HEK293 (cell line): ENCODE measurements at regions not wholly inside any gene's neighbourhood (a gene's known extent, or its start where the extent isn't known, plus 50 kb on each side); places are given as distances from the start of the nearest gene placed in this dataset.

ENCODE experiments used
- CTCF ChIA-PET: fragments of 350-600 bp; formaldehyde crosslinking; extraction: SDS; loops from one replicate; lab custom pipeline; 2021; ENCODE audit warnings: antibody characterized with exemption; lab: Yijun Ruan, JAX
- POLR2A ChIA-PET: fragments of 300-600 bp; formaldehyde crosslinking; extraction: SDS; loops from one replicate; lab custom pipeline; 2020; ENCODE audit warnings: antibody characterized with exemption, inconsistent platforms; lab: Yijun Ruan, JAX
- H3K27ac ChIP-seq: fragments of 200-500 bp; sonication (Bioruptor generic); 2 replicates; pipeline ENCODE4 v1.5.1; 2014; ENCODE audit warnings: low read depth, low read length, control low read depth, inconsistent platforms; ENCODE audit errors: extremely low read depth
- H3K36me3 ChIP-seq, 2 experiments: fragments of 200-500 bp in 1 of 2; sonication (Bioruptor generic) in 1 of 2; 1 replicate in 1 of 2; 2 replicates in 1 of 2; pipeline ENCODE4 v1.5.1; 2014 to 2017; ENCODE audit warnings: inconsistent platforms in 2 of 2, low read length in 2 of 2; ENCODE audit not compliant: control insufficient read depth in 2 of 2, insufficient read depth in 1 of 2
- H3K4me1 ChIP-seq: fragments of 200-500 bp; sonication (Bioruptor generic); 2 replicates; pipeline ENCODE4 v1.5.1; 2014; ENCODE audit warnings: mild to moderate bottlenecking, low read length, inconsistent platforms; ENCODE audit not compliant: control insufficient read depth, insufficient read depth
- H3K4me3 ChIP-seq: 2 replicates; pipeline ENCODE4 v1.5.1; 2011; ENCODE audit warnings: low read depth, mild to moderate bottlenecking, control low read depth, low read length, moderate library complexity
- H3K9me3 ChIP-seq: fragments of 200-500 bp; sonication (Bioruptor generic); 2 replicates; pipeline ENCODE4 v1.5.1; 2014; ENCODE audit warnings: low read depth, low read length, inconsistent platforms; ENCODE audit not compliant: control insufficient read depth, insufficient read depth
- EGR2 ChIP-seq: fragments of 450-650 bp; formaldehyde crosslinking; IDR thresholded peaks from 2 replicates; pipeline ENCODE4 v1.5.1; 2016; ENCODE audit warnings: low read depth, missing biosample characterization, missing genetic modification characterization
- HOXA7 ChIP-seq: sonication (generic); formaldehyde crosslinking; IDR thresholded peaks from 2 replicates; pipeline ENCODE4 v1.8.1; 2022; ENCODE audit warnings: missing genetic modification reagents, borderline replicate concordance
- IKZF3 ChIP-seq: fragments of 450-650 bp; IDR thresholded peaks from 2 replicates; pipeline ENCODE4 v1.5.0; 2018; ENCODE audit warnings: missing biosample characterization, mild to moderate bottlenecking, missing genetic modification characterization, moderate library complexity
- INSM2 ChIP-seq: fragments of 450-650 bp; formaldehyde crosslinking; IDR thresholded peaks from 2 replicates; pipeline ENCODE4 v1.5.1; 2016; ENCODE audit warnings: missing biosample characterization, missing genetic modification characterization
- KLF1 ChIP-seq: fragments of 450-650 bp; formaldehyde crosslinking; IDR thresholded peaks from 2 replicates; pipeline ENCODE4 v1.5.1; 2016; ENCODE audit warnings: missing biosample characterization, missing genetic modification characterization
- KLF17 ChIP-seq: fragments of 450-650 bp; formaldehyde crosslinking; IDR thresholded peaks from 2 replicates; pipeline ENCODE4 v1.5.1; 2016; ENCODE audit warnings: missing biosample characterization, missing genetic modification characterization
- OVOL3 ChIP-seq: fragments of 450-650 bp; formaldehyde crosslinking; IDR thresholded peaks from 2 replicates; pipeline ENCODE4 v1.5.1; 2016; ENCODE audit warnings: missing biosample characterization, missing genetic modification characterization
- REPIN1 ChIP-seq: fragments of 450-650 bp; formaldehyde crosslinking; IDR thresholded peaks from 2 replicates; pipeline ENCODE4 v1.5.1; 2017; ENCODE audit warnings: missing biosample characterization, missing genetic modification characterization, low read depth
- REST ChIP-seq: fragments of 450-650 bp; formaldehyde crosslinking; IDR thresholded peaks from 2 replicates; pipeline ENCODE4 v1.5.1; 2016; ENCODE audit warnings: missing biosample characterization, missing genetic modification characterization
- SETDB1 ChIP-seq: IDR thresholded peaks from one replicate; pipeline ENCODE4 v1.6.1; 2017; ENCODE audit warnings: mild to moderate bottlenecking, low read length, moderate library complexity, mixed read lengths; ENCODE audit not compliant: insufficient read length
- TCF7L2 ChIP-seq: IDR thresholded peaks from 2 replicates; pipeline ENCODE4 v1.6.1; 2011; ENCODE audit warnings: low read depth, mild to moderate bottlenecking, inconsistent platforms, low read length, moderate library complexity, borderline replicate concordance
- ZBTB44 ChIP-seq: fragments of 450-650 bp; IDR thresholded peaks from 2 replicates; pipeline ENCODE4 v1.5.1; 2018; ENCODE audit warnings: missing biosample characterization, mild to moderate bottlenecking, missing genetic modification characterization
- ZBTB8A ChIP-seq: fragments of 450-650 bp; formaldehyde crosslinking; IDR thresholded peaks from 2 replicates; pipeline ENCODE4 v1.5.1; 2016; ENCODE audit warnings: missing biosample characterization, missing genetic modification characterization
- ZFHX2 ChIP-seq: fragments of 450-650 bp; formaldehyde crosslinking; conservative IDR thresholded peaks from 2 replicates; pipeline ENCODE4 v1.5.1; 2016; ENCODE audit warnings: missing biosample characterization, missing genetic modification characterization
- ZFP37 ChIP-seq: fragments of 450-650 bp; formaldehyde crosslinking; IDR thresholded peaks from 2 replicates; pipeline ENCODE4 v1.5.1; 2016; ENCODE audit warnings: missing biosample characterization, missing genetic modification characterization
- ZNF112 ChIP-seq: fragments of 450-650 bp; formaldehyde crosslinking; IDR thresholded peaks from 2 replicates; pipeline ENCODE4 v1.5.0; 2017; ENCODE audit warnings: missing biosample characterization, missing genetic modification characterization
- ZNF169 ChIP-seq: fragments of 450-650 bp; formaldehyde crosslinking; IDR thresholded peaks from 2 replicates; pipeline ENCODE4 v1.5.1; 2016; ENCODE audit warnings: missing biosample characterization, missing genetic modification characterization
- ZNF23 ChIP-seq: fragments of 450-650 bp; formaldehyde crosslinking; IDR thresholded peaks from 2 replicates; pipeline ENCODE4 v1.5.1; 2016; ENCODE audit warnings: missing biosample characterization, missing genetic modification characterization, borderline replicate concordance
- ZNF37A ChIP-seq: fragments of 450-650 bp; IDR thresholded peaks from 2 replicates; pipeline ENCODE4 v1.5.1; 2018; ENCODE audit warnings: missing biosample characterization, missing genetic modification characterization
- ZNF416 ChIP-seq: fragments of 450-650 bp; formaldehyde crosslinking; IDR thresholded peaks from 2 replicates; pipeline ENCODE4 v1.5.1; 2016; ENCODE audit warnings: missing biosample characterization, missing genetic modification characterization
- ZNF426 ChIP-seq: fragments of 450-650 bp; formaldehyde crosslinking; IDR thresholded peaks from 2 replicates; pipeline ENCODE4 v1.5.1; 2017; ENCODE audit warnings: missing biosample characterization, missing genetic modification characterization, mild to moderate bottlenecking, inconsistent platforms, moderate library complexity
- ZNF473 ChIP-seq: fragments of 450-650 bp; formaldehyde crosslinking; IDR thresholded peaks from 2 replicates; pipeline ENCODE4 v1.5.1; 2017; ENCODE audit warnings: missing biosample characterization, missing genetic modification characterization
- ZNF501 ChIP-seq: fragments of 450-650 bp; formaldehyde crosslinking; IDR thresholded peaks from 2 replicates; pipeline ENCODE4 v1.5.1; 2016; ENCODE audit warnings: missing biosample characterization, missing genetic modification characterization
- ZNF521 ChIP-seq: fragments of 450-650 bp; formaldehyde crosslinking; IDR thresholded peaks from 2 replicates; pipeline ENCODE4 v1.5.1; 2017; ENCODE audit warnings: missing biosample characterization, mild to moderate bottlenecking, missing genetic modification characterization
- ZNF585B ChIP-seq: fragments of 450-650 bp; formaldehyde crosslinking; IDR thresholded peaks from 2 replicates; pipeline ENCODE4 v1.5.1; 2016; ENCODE audit warnings: missing biosample characterization, missing genetic modification characterization
- ZNF600 ChIP-seq: fragments of 450-650 bp; formaldehyde crosslinking; IDR thresholded peaks from 2 replicates; pipeline ENCODE4 v1.5.1; 2016; ENCODE audit warnings: missing biosample characterization, missing genetic modification characterization
- ZNF692 ChIP-seq: fragments of 450-650 bp; formaldehyde crosslinking; IDR thresholded peaks from 2 replicates; pipeline ENCODE4 v1.5.1; 2016; ENCODE audit warnings: missing biosample characterization, missing genetic modification characterization

- Histone ChIP-seq H3K36me3 (no peaks in the 10 kb centered on the region), H3K27ac (no peak overlapping the region), H3K9me3 (no peaks in the 10 kb centered on the region), H3K4me3 (no peak overlapping the region), H3K4me1 (no peaks in the 10 kb centered on the region)
- ChIA-PET POLR2A (no interaction called here), CTCF (interaction anchor here (0.6 kb wide), 1 partner anchor 59 kb away, joined by 3 read pairs; no protein-coding TSS in a partner anchor)
- TF ChIP-seq ZNF37A (tag by site-specific recombination) = no peak
- no peak for TF ChIP-seq OVOL3 (tag by site-specific recombination)
- no peak for TF ChIP-seq ZNF692 (tag by site-specific recombination)
- TF ChIP-seq KLF17 (tag by site-specific recombination) = no peak
- TF ChIP-seq ZNF426 = no peak
- TF ChIP-seq ZNF23 (tag by site-specific recombination) = no peak
- no peak for TF ChIP-seq ZNF585B
- TF ChIP-seq ZNF169 (tag by site-specific recombination) = no peak
- no peak for TF ChIP-seq ZNF521 (tag by site-specific recombination)
- no peak for TF ChIP-seq ZBTB44 (tag by site-specific recombination)
- TF ChIP-seq KLF1 = no peak
- no peak for TF ChIP-seq REPIN1 (tag by site-specific recombination)
- TF ChIP-seq ZNF112 = no peak
- TF ChIP-seq ZNF501 (tag by site-specific recombination) = no peak
- no peak for TF ChIP-seq ZFP37 (tag by site-specific recombination)
Measured at GRCh38 chr2:160721089-160722040, 227.8 kb upstream of the RBMS1 start.

- H3K36me3 ChIP-seq = no peaks in the 10 kb centered on the region
- no peaks in the 10 kb centered on the region for H3K9me3 ChIP-seq
- no peak overlapping the region for H3K4me3 ChIP-seq
- no peaks in the 10 kb centered on the region for H3K4me1 ChIP-seq
- H3K27ac ChIP-seq = no peak overlapping the region
- POLR2A ChIA-PET = no interaction called here
- CTCF ChIA-PET = no interaction called here
- TF ChIP-seq ZNF600 (tag by site-specific recombination) (no peak), ZNF416 (tag by site-specific recombination) (no peak), TCF7L2 (no peak), INSM2 (no peak), REST (no peak), ZNF426 (no peak), ZNF473 (tag by site-specific recombination) (no peak), HOXA7 (CRISPR knock-in tag) (no peak), ZBTB8A (no peak), EGR2 (tag by site-specific recombination) (no peak), ZFHX2 (no peak), IKZF3 (no peak), SETDB1 (no peak)
Measured at GRCh38 chr2:160726046-160726445, 232.4 kb upstream of the RBMS1 start.
